Gastroesophageal sphincter (tissue), 4 donors: ENCODE measurements at regions not wholly inside any gene's neighbourhood (a gene's known extent, or its start where the extent isn't known, plus 50 kb on each side); places are given as distances from the start of the nearest gene placed in this dataset.

Experiments used
- ATAC-seq: fragments of 150-250 bp; one replicate; pipeline ENCODE4 v1.9.1; 2016; ENCODE audit warnings: mild to moderate bottlenecking, moderate library complexity
- H3K27ac ChIP-seq, 4 donors: fragments of 200-600 bp; sonication (generic) in 3 of 4; 1 replicate in 3 of 4; 2 replicates in 1 of 4; pipeline ENCODE4 v1.5.1; 2016 to 2019
- H3K27me3 ChIP-seq: fragments of 200-600 bp; sonication (generic); one replicate; pipeline ENCODE4 v1.5.1; 2019
- H3K36me3 ChIP-seq, 2 donors: fragments of 200-600 bp; sonication (generic); one replicate each; pipeline ENCODE4 v1.5.1; 2019; ENCODE audit warnings: control low read depth in 1 of 2
- H3K4me1 ChIP-seq, 3 donors: fragments of 200-600 bp; sonication (generic); 1 replicate in 2 of 3; 2 replicates in 1 of 3; pipeline ENCODE4 v1.5.1; 2016 to 2019; ENCODE audit warnings: control low read depth in 2 of 3
- H3K4me3 ChIP-seq, 2 donors: fragments of 200-600 bp; sonication (generic); one replicate each; pipeline ENCODE4 v1.5.1; 2019; ENCODE audit warnings: mild to moderate bottlenecking in 1 of 2, moderate library complexity in 1 of 2
- H3K9me3 ChIP-seq, 3 donors: fragments of 200-600 bp; sonication (generic); one replicate each; pipeline ENCODE4 v1.5.1; 2017 to 2019; ENCODE audit warnings: control low read depth in 2 of 3
- EP300 ChIP-seq: sonication (generic); formaldehyde crosslinking; IDR thresholded peaks from one replicate; pipeline ENCODE4 v1.6.1; 2017; ENCODE audit warnings: antibody characterized with exemption, mild to moderate bottlenecking
- POLR2A ChIP-seq, 2 donors: fragments of 450-650 bp; IDR thresholded peaks; one replicate each; pipeline ENCODE4 v1.6.1; 2017; ENCODE audit warnings: antibody characterized with exemption in 2 of 2, mild to moderate bottlenecking in 2 of 2, moderate library complexity in 1 of 2
- POLR2AphosphoS5 ChIP-seq: sonication (generic); formaldehyde crosslinking; IDR thresholded peaks from one replicate; pipeline ENCODE4 v1.6.1; 2017; ENCODE audit warnings: antibody characterized with exemption
- WGBS, 2 donors: methylation state at CpG; one replicate each; pipeline ENCODE4 v1.1.5; 2018; ENCODE audit warnings: low coverage in 1 of 2; 5-methylcytosine and 5-hydroxymethylcytosine counted together
- TF ChIP-seq, protein P1 (sequence below), 4 experiments: fragments of 200-600 bp in 2 of 4; fragments of 450-650 bp in 2 of 4; sonication (generic) in 1 of 4; IDR thresholded peaks; one replicate each; pipeline ENCODE4 v1.5.1; 2017 to 2019; ENCODE audit warnings: antibody characterized with exemption in 4 of 4, mild to moderate bottlenecking in 2 of 4, moderate library complexity in 2 of 4

GRCh38 chr22:47544696-47545095, 782.2 kb downstream of the TBC1D22A start:
- TF ChIP-seq, protein P1, sequence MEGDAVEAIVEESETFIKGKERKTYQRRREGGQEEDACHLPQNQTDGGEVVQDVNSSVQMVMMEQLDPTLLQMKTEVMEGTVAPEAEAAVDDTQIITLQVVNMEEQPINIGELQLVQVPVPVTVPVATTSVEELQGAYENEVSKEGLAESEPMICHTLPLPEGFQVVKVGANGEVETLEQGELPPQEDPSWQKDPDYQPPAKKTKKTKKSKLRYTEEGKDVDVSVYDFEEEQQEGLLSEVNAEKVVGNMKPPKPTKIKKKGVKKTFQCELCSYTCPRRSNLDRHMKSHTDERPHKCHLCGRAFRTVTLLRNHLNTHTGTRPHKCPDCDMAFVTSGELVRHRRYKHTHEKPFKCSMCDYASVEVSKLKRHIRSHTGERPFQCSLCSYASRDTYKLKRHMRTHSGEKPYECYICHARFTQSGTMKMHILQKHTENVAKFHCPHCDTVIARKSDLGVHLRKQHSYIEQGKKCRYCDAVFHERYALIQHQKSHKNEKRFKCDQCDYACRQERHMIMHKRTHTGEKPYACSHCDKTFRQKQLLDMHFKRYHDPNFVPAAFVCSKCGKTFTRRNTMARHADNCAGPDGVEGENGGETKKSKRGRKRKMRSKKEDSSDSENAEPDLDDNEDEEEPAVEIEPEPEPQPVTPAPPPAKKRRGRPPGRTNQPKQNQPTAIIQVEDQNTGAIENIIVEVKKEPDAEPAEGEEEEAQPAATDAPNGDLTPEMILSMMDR (IDR thresholded peaks at IDR 0.05): no peak
- TF ChIP-seq EP300 (no peak), POLR2A (IDR thresholded peaks at IDR 0.05) (no peak), POLR2AphosphoS5 (no peak)
- WGBS, 2 donors: no CpG with 5 or more reads among the region's 2 CpGs
- Histone ChIP-seq H3K27me3 (peaks cover 8% of the 10 kb centered on the region), H3K36me3 (no peaks in the 10 kb centered on the region), H3K4me1 (no peaks in the 10 kb centered on the region), H3K4me3 (no peak overlapping the region), H3K9me3 (peaks cover 0 to 25% (median 0%) of the 10 kb centered on the region in 3 donors), H3K27ac (no peak overlapping the region)
- no peak for ATAC-seq

DNA sequence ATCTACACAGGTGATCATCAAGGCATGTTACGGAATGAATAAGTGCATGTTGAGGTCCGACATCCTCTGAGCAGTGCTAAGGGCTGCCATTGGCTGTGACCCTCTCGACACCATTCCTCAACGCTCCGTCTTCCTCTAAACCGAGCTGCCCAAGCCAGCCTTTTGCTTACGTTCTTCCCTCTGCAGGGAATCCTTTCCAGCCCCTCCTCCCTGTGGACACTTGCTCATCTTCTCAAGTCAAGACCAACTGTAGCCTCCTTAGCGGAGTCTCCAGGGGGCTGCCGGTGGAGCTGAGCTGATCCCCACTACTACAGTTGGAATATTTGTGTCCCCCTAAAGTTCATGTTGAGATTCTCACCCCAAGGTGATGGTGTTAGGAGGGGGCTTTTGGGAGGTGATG, 781.0 kb downstream of the TBC1D22A start:
- Histone ChIP-seq H3K27me3 (peaks cover 7% of the 10 kb centered on the region), H3K9me3 (peaks cover 0 to 28% (median 0%) of the 10 kb centered on the region in 3 donors), H3K4me1 (no peaks in the 10 kb centered on the region), H3K4me3 (no peak overlapping the region), H3K36me3 (no peaks in the 10 kb centered on the region), H3K27ac (no peak overlapping the region)
- TF ChIP-seq, protein P1 (IDR thresholded peaks at IDR 0.05): no peak
- TF ChIP-seq EP300 (no peak), POLR2AphosphoS5 (no peak), POLR2A (IDR thresholded peaks at IDR 0.05) (no peak)
- ATAC-seq: no peak
- WGBS, 2 donors: 76 to 92% methylated on average over 5 to 7 of the region's 9 CpGs

GRCh38 chr22:47540011-47540410, 777.6 kb downstream of the TBC1D22A start:
- no peaks in the 10 kb centered on the region for H3K27me3 ChIP-seq
- H3K9me3 ChIP-seq: peaks cover 0 to 28% (median 0%) of the 10 kb centered on the region in 3 donors
- no peak overlapping the region for H3K27ac ChIP-seq
- no peak overlapping the region for H3K4me3 ChIP-seq
- WGBS, 2 donors: 20% methylated on average over 1 of the region's 4 CpGs; no CpG with 5 or more reads in 1 of the 2 donors
- H3K36me3 ChIP-seq: no peaks in the 10 kb centered on the region
- no peak for ATAC-seq
- TF ChIP-seq POLR2A (IDR thresholded peaks at IDR 0.05) (no peak), EP300 (no peak), POLR2AphosphoS5 (no peak)
- TF ChIP-seq, protein P1 (IDR thresholded peaks at IDR 0.05): no peak
- H3K4me1 ChIP-seq: peaks cover 0 to 2% (median 0%) of the 10 kb centered on the region in 3 donors

GRCh38 chr22:47539374-47539773, 776.9 kb downstream of the TBC1D22A start:
- WGBS, 2 donors: 92 to 93% methylated on average over 7 to 8 of the region's 12 CpGs
- no peak overlapping the region for H3K4me3 ChIP-seq
- peaks cover 0 to 23% (median 0%) of the 10 kb centered on the region in 3 donors for H3K9me3 ChIP-seq
- no peaks in the 10 kb centered on the region for H3K27me3 ChIP-seq
- ATAC-seq: no peak
- no peak overlapping the region for H3K27ac ChIP-seq
- H3K36me3 ChIP-seq: no peaks in the 10 kb centered on the region
- TF ChIP-seq POLR2A (IDR thresholded peaks at IDR 0.05) (no peak), POLR2AphosphoS5 (no peak), EP300 (no peak)
- TF ChIP-seq, protein P1 (IDR thresholded peaks at IDR 0.05): no peak
- H3K4me1 ChIP-seq: peaks cover 0 to 8% (median 0%) of the 10 kb centered on the region in 3 donors

DNA sequence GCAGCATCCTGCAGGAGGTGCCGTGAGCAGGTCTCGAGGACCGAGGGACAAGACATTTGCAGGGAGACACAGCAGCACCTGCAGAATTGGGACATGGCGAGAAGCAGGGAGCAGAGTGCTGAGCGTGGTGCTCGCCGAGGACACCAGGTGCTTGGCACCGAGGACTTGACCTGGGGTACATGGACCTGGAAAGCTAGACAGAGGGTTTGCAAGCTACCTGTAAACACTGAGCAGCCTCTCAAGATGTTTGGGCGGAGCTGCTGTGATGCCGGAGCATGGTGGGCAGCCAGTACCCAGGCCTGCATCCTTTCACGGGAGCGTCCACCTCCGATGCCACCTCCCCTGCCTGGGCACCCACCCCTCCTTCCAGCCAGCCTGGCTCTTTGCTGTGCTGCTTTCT, 773.2 kb downstream of the TBC1D22A start:
- 80 to 82% methylated on average over 1 to 10 of the region's 13 CpGs for WGBS, 2 donors
- TF ChIP-seq EP300: no peak
- TF ChIP-seq, protein P1 (IDR thresholded peaks at IDR 0.05): no peak
- TF ChIP-seq POLR2A (IDR thresholded peaks at IDR 0.05): no peak
- TF ChIP-seq POLR2AphosphoS5: no peak
- no peaks in the 10 kb centered on the region for H3K27me3 ChIP-seq
- no peak overlapping the region for H3K4me3 ChIP-seq
- no peak overlapping the region for H3K27ac ChIP-seq
- no peaks in the 10 kb centered on the region for H3K36me3 ChIP-seq
- ATAC-seq: no peak
- H3K4me1 ChIP-seq: peaks cover 0 to 15% (median 0%) of the 10 kb centered on the region in 3 donors
- peaks cover 0 to 7% (median 0%) of the 10 kb centered on the region in 3 donors for H3K9me3 ChIP-seq
